ENCODE measurements at regions not wholly inside any gene's neighbourhood (a gene's known extent, or its start where the extent isn't known, plus 50 kb on each side); places are given as distances from the start of the nearest gene placed in this dataset.

GRCh38 chr10:6674291-6674690 lies 94.2 kb upstream of the PRKCQ start:
- no peaks in the 10 kb centered on the region for H3K9me3 ChIP-seq (replicated peaks; ENCODE audit: control insufficient read depth, insufficient read depth, low read length)
- no peaks in the 10 kb centered on the region for H3K79me2 ChIP-seq (ENCODE audit: control insufficient read depth, insufficient read depth, low read length)
- no peak overlapping the region for H3K9ac ChIP-seq (replicated peaks; ENCODE audit: extremely low read depth, insufficient read depth, low read length)
- DNase-seq (ENCODE audit: low read depth, low spot score) (peak; percentile 10), FAIRE-seq (no peak)
- no peak overlapping the region for H2AFZ ChIP-seq (ENCODE audit: low read depth, low read length)
- CTCF ChIA-PET = no interaction called here
- H3K27me3 ChIP-seq (ENCODE audit: control insufficient read depth in 2 of 2, insufficient read depth in 2 of 2, low read length in 2 of 2) = peaks cover 0 to 5% of the 10 kb centered on the region in 2 experiments
- H3K9me1 ChIP-seq (replicated peaks; ENCODE audit: control insufficient read depth, extremely low read depth, insufficient read depth, low read length) = no peaks in the 10 kb centered on the region
- no peaks in the 10 kb centered on the region for H3K36me3 ChIP-seq (ENCODE audit: control insufficient read depth in 2 of 2, extremely low read depth in 1 of 2, insufficient read depth in 2 of 2, low read length in 2 of 2)
- peaks cover 11% of the 10 kb centered on the region for H3K4me1 ChIP-seq (ENCODE audit: control insufficient read depth, extremely low read depth, insufficient read depth, low read length)
- TF ChIP-seq CTCF (IDR thresholded peaks at IDR 0.05; ENCODE audit: extremely low read depth in 1 of 2, insufficient read depth in 1 of 2, low read depth in 1 of 2, low read length in 2 of 2) = no peak
- TF ChIP-seq MYC (IDR thresholded peaks at IDR 0.05; ENCODE audit: low read depth, low read length) = no peak
- no peak for TF ChIP-seq EZH2 (IDR thresholded peaks at IDR 0.05; ENCODE audit: borderline replicate concordance, low read depth, low read length, severe bottlenecking)
- TF ChIP-seq POLR2A (IDR thresholded peaks at IDR 0.05; ENCODE audit: low read depth, low read length) = no peak
- TF ChIP-seq FOS (IDR thresholded peaks at IDR 0.05; ENCODE audit: borderline replicate concordance, insufficient read depth, low read length) = no peak
- no peak for TF ChIP-seq GATA2 (IDR thresholded peaks at IDR 0.05; ENCODE audit: insufficient read depth, insufficient read length, low read depth, low read length)
- no peak for TF ChIP-seq JUN (IDR thresholded peaks at IDR 0.05; ENCODE audit: borderline replicate concordance, insufficient read depth, insufficient read length, low read depth)
- no peak for TF ChIP-seq POLR2AphosphoS5 (IDR thresholded peaks at IDR 0.05; ENCODE audit: insufficient read depth, low read depth, low read length)
- no peak for TF ChIP-seq MAX (IDR thresholded peaks at IDR 0.05; ENCODE audit: insufficient read depth, insufficient read length)
- POLR2A ChIA-PET = no interaction called here
- H3K4me2 ChIP-seq (ENCODE audit: insufficient read depth, low read length) = no peak overlapping the region
- intact Hi-C loops (cut with micrococcal nuclease) = loop anchor here (5.0 kb wide), 2 partner anchors 248 to 588 kb away; no protein-coding TSS in a partner anchor
- dilution Hi-C loops (cut with MboI; ENCODE audit: extremely low pct_ligation_motif_present, low sequenced_read_pairs) = no loop called here
- no peak overlapping the region for H3K27ac ChIP-seq (ENCODE audit: insufficient read depth, low read depth, low read length)
- no TSS peak for BruUV-seq (replicated peaks)
- no peaks in the 10 kb centered on the region for H4K20me1 ChIP-seq (replicated peaks; ENCODE audit: control insufficient read depth, extremely low read depth, insufficient read depth, low read length)
- H3K4me3 ChIP-seq (replicated peaks in 1 of 3; ENCODE audit: insufficient read depth in 1 of 3, low read depth in 1 of 3, low read length in 3 of 3) = no peak overlapping the region
